Upper lobe of left lung (tissue), 6 donors: ENCODE measurements at regions not wholly inside any gene's neighbourhood (a gene's known extent, or its start where the extent isn't known, plus 50 kb on each side); places are given as distances from the start of the nearest gene placed in this dataset.

ENCODE experiments used
- ATAC-seq, 2 donors: fragments of 200-7000 bp; cut with Tn5 transposase; one replicate each; pipeline ENCODE4 v1.9.1; 2022; ENCODE audit warnings: mild to moderate bottlenecking in 2 of 2, moderate library complexity in 2 of 2; ENCODE audit not compliant: low FRiP score in 2 of 2
- DNase-seq, 2 donors: peaks; one replicate each; pipeline ENCODE4 v3.0.0-alpha.2; 2019 to 2020
- H3K27ac ChIP-seq, 4 donors: fragments of 200-600 bp; sonication (generic); one replicate each; pipeline ENCODE4 v1.5.1; 2016 to 2019
- H3K27me3 ChIP-seq, 4 donors: fragments of 200-600 bp; sonication (generic); one replicate each; pipeline ENCODE4 v1.5.1; 2017 to 2019
- H3K36me3 ChIP-seq, 4 donors: fragments of 200-600 bp; sonication (generic); one replicate each; pipeline ENCODE4 v1.5.1; 2016 to 2019
- H3K4me1 ChIP-seq, 4 donors: fragments of 200-600 bp; sonication (generic); one replicate each; pipeline ENCODE4 v1.5.1; 2018 to 2019
- H3K4me3 ChIP-seq, 4 donors: fragments of 200-600 bp; sonication (generic); one replicate each; pipeline ENCODE4 v1.5.1; 2017 to 2019; ENCODE audit warnings: mild to moderate bottlenecking in 2 of 4, moderate library complexity in 1 of 4
- H3K9me3 ChIP-seq, 4 donors: fragments of 200-600 bp; sonication (generic); one replicate each; pipeline ENCODE4 v1.5.1; 2018 to 2019
- EP300 ChIP-seq, 4 donors: sonication (generic); formaldehyde crosslinking; IDR thresholded peaks; one replicate each; pipeline ENCODE4 v1.5.1; 2017; ENCODE audit warnings: antibody characterized with exemption in 4 of 4, control low read depth in 2 of 4
- POLR2A ChIP-seq, 4 donors: fragments of 450-650 bp; IDR thresholded peaks; one replicate each; pipeline ENCODE4 v1.5.1; 2016 to 2017; ENCODE audit warnings: antibody characterized with exemption in 4 of 4, mild to moderate bottlenecking in 2 of 4
- POLR2AphosphoS5 ChIP-seq, 2 donors: sonication (generic); formaldehyde crosslinking; IDR thresholded peaks; one replicate each; pipeline ENCODE4 v1.5.1; 2017; ENCODE audit warnings: antibody characterized with exemption in 2 of 2
- WGBS, 2 donors: methylation state at CpG; one replicate each; pipeline ENCODE4 v1.1.5; 2017 to 2018; 5-methylcytosine and 5-hydroxymethylcytosine counted together
- TF ChIP-seq, protein P1 (sequence below), 6 experiments: fragments of 450-650 bp in 4 of 6; fragments of 200-600 bp in 2 of 6; sonication (generic) in 2 of 6; IDR thresholded peaks; one replicate each; pipeline ENCODE4 v1.5.1; 2016 to 2019; ENCODE audit warnings: antibody characterized with exemption in 6 of 6
- donor health status: DM: no; HTN: no; CAD: no; lungs with moderate emphysema.
- donor health status: DM: no; HTN: yes; CAD: no; lungs with severe emphysema.

- no peaks in the 10 kb centered on the region for H3K36me3 ChIP-seq
- H3K9me3 ChIP-seq: no peaks in the 10 kb centered on the region
- ATAC-seq (no peak), DNase-seq (no peak)
- TF ChIP-seq POLR2AphosphoS5 (IDR thresholded peaks at IDR 0.05) (no peak), POLR2A (IDR thresholded peaks at IDR 0.05) (no peak), EP300 (IDR thresholded peaks at IDR 0.05) (no peak)
- TF ChIP-seq, protein P1, sequence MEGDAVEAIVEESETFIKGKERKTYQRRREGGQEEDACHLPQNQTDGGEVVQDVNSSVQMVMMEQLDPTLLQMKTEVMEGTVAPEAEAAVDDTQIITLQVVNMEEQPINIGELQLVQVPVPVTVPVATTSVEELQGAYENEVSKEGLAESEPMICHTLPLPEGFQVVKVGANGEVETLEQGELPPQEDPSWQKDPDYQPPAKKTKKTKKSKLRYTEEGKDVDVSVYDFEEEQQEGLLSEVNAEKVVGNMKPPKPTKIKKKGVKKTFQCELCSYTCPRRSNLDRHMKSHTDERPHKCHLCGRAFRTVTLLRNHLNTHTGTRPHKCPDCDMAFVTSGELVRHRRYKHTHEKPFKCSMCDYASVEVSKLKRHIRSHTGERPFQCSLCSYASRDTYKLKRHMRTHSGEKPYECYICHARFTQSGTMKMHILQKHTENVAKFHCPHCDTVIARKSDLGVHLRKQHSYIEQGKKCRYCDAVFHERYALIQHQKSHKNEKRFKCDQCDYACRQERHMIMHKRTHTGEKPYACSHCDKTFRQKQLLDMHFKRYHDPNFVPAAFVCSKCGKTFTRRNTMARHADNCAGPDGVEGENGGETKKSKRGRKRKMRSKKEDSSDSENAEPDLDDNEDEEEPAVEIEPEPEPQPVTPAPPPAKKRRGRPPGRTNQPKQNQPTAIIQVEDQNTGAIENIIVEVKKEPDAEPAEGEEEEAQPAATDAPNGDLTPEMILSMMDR (IDR thresholded peaks at IDR 0.05): no peak
- H3K4me3 ChIP-seq: no peak overlapping the region
- H3K4me1 ChIP-seq: no peaks in the 10 kb centered on the region
- WGBS, 2 donors: 73 to 81% methylated on average over 7 of the region's 7 CpGs
- H3K27me3 ChIP-seq: no peaks in the 10 kb centered on the region
- no peak overlapping the region for H3K27ac ChIP-seq
Observed at GRCh38 chr15:46450112-46450809, 815.4 kb downstream of the SQOR start.

GRCh38 chr15:46450810-46451182 lies 816.0 kb downstream of the SQOR start:
- no peaks in the 10 kb centered on the region for H3K27me3 ChIP-seq
- H3K4me3 ChIP-seq: no peak overlapping the region
- no peak overlapping the region for H3K27ac ChIP-seq
- no peaks in the 10 kb centered on the region for H3K4me1 ChIP-seq
- H3K9me3 ChIP-seq: no peaks in the 10 kb centered on the region
- H3K36me3 ChIP-seq: no peaks in the 10 kb centered on the region
- ATAC-seq (no peak), DNase-seq (no peak)
- TF ChIP-seq POLR2AphosphoS5 (IDR thresholded peaks at IDR 0.05) (no peak), POLR2A (IDR thresholded peaks at IDR 0.05) (no peak), EP300 (IDR thresholded peaks at IDR 0.05) (no peak)
- TF ChIP-seq, protein P1 (IDR thresholded peaks at IDR 0.05): no peak
- 50 to 59% methylated on average over 1 of the region's 1 CpG for WGBS, 2 donors

- 5 to 62% methylated on average over 1 of the region's 1 CpG for WGBS, 2 donors
- no peaks in the 10 kb centered on the region for H3K9me3 ChIP-seq
- ATAC-seq (no peak), DNase-seq (no peak)
- no peaks in the 10 kb centered on the region for H3K27me3 ChIP-seq
- no peak overlapping the region for H3K4me3 ChIP-seq
- no peaks in the 10 kb centered on the region for H3K36me3 ChIP-seq
- TF ChIP-seq POLR2AphosphoS5 (IDR thresholded peaks at IDR 0.05): no peak
- TF ChIP-seq, protein P1 (IDR thresholded peaks at IDR 0.05): no peak
- no peak for TF ChIP-seq POLR2A (IDR thresholded peaks at IDR 0.05)
- TF ChIP-seq EP300 (IDR thresholded peaks at IDR 0.05): no peak
- no peaks in the 10 kb centered on the region for H3K4me1 ChIP-seq
- no peak overlapping the region for H3K27ac ChIP-seq
Observed at GRCh38 chr15:46452297-46452820, 817.5 kb downstream of the SQOR start.

DNA sequence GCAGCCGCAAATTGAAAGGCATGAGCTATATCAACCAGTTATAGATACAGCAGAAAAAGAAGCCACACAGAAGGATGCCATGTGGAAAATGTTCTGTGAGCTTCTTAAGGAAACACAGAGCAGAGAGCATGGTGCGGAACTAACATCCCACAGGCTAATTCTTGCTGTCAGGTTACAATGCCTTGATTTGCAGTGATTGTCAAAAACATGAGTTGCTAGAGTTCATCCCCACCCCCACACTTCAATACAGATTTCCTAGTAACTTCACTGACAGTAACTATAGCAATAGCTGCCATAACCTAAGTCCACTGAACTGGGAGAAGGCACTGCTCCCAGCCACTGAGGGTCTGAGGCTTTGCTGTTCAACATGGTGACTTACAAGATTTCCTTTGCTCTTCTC lies 821.6 kb downstream of the SQOR start:
- DNase-seq: no peak
- TF ChIP-seq POLR2AphosphoS5 (IDR thresholded peaks at IDR 0.05) (no peak), POLR2A (IDR thresholded peaks at IDR 0.05) (no peak), EP300 (IDR thresholded peaks at IDR 0.05) (no peak)
- TF ChIP-seq, protein P1 (IDR thresholded peaks at IDR 0.05): no peak
- H3K4me1 ChIP-seq: no peaks in the 10 kb centered on the region
- WGBS, 2 donors: 98% methylated on average over 2 of the region's 2 CpGs
- ATAC-seq: no peak
- H3K4me3 ChIP-seq: no peak overlapping the region
- H3K36me3 ChIP-seq: no peaks in the 10 kb centered on the region
- H3K9me3 ChIP-seq: no peaks in the 10 kb centered on the region
- no peaks in the 10 kb centered on the region for H3K27me3 ChIP-seq
- H3K27ac ChIP-seq: no peak overlapping the region
